ENCODE measurements at regions not wholly inside any gene's neighbourhood (a gene's known extent, or its start where the extent isn't known, plus 50 kb on each side); places are given as distances from the start of the nearest gene placed in this dataset.
"Not testable (repeated sequence)": the region's sequence is repeated elsewhere in the genome, so short reads cannot be mapped to it uniquely, and the experiment has no call there.

DNA sequence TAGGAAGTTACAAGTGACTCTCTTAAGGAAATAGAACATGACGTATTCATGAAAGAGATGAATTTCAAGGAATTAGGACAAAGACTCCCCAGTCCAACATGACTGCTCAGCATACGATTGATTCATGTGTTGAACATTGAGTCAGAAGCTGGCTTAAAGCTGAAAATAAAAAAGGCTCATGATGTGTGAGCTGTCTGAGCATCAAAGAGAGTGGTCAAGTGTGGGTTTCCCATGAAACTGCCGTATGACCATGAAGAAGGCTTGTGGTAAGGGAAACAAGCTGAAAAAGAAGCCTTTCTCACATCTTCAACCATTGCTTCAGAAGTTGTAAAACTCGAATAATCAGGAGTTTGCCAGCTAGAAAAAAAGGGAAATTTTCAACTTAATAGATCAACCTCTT, 201.9 kb upstream of the APCDD1 start:
- Mint-ChIP-seq H3K4me1 (no peaks in the 10 kb centered on the region), H3K4me3 (no peak overlapping the region), H3K27ac (no peak overlapping the region), H3K36me3 (ENCODE audit: low read depth) (no peaks in the 10 kb centered on the region), H3K9me3 (peaks cover 2% of the 10 kb centered on the region), H3K27me3 (no peaks in the 10 kb centered on the region)
- POLR2A ChIA-PET: no interaction called here
- CTCF ChIA-PET: no interaction called here
- DNase-seq: no peak

DNA sequence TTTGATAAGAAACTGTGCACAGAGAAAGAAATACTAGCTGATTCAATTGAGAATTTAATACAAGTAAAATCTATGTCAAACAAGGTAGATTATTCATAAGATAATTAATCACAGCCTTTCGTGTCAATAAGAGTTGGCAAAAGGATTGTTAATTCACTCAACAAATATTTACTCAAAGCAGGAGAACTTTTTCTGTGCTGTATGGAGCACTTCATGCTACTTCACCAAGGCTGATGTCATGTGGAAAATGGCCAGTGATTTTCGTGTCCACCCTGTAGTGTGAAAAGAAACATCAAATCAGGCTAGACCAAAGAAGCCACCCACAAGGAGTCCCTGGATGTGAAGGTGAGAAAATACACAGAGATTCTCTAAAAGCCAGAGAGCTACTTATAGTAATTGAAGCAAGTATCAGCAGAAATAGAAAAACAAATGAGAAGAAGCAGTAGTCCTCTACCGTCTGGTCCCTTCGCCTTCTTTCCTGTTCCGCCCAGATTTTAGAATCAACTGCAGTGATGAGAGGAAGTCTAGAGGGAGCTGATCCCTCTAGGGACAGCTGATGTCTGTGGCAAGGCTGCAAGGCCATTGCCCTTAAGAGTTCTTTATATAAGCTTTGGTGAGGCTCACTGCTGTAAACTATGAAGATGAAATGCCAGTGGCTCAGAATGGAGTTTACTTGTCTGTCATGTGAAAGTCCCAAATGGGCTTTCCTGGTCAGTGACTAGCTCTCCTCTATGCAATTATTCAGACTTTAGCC, 201.3 kb upstream of the APCDD1 start:
- no peak overlapping the region for H3K27ac Mint-ChIP-seq
- no peaks in the 10 kb centered on the region for H3K4me1 Mint-ChIP-seq
- CTCF ChIA-PET: no interaction called here
- no peak overlapping the region for H3K4me3 Mint-ChIP-seq
- POLR2A ChIA-PET: no interaction called here
- no peaks in the 10 kb centered on the region for H3K27me3 Mint-ChIP-seq
- H3K36me3 Mint-ChIP-seq (ENCODE audit: low read depth): no peaks in the 10 kb centered on the region
- peaks cover 2% of the 10 kb centered on the region for H3K9me3 Mint-ChIP-seq
- no peak for DNase-seq

GRCh38 chr18:10256276-10256675, 198.2 kb upstream of the APCDD1 start:
- POLR2A ChIA-PET; DNase-seq; CTCF ChIA-PET; H3K4me3 Mint-ChIP-seq; H3K9me3 Mint-ChIP-seq; H3K27ac Mint-ChIP-seq; H3K27me3 Mint-ChIP-seq; H3K36me3 Mint-ChIP-seq (ENCODE audit: low read depth); H3K4me1 Mint-ChIP-seq: not testable (repeated sequence)

DNA sequence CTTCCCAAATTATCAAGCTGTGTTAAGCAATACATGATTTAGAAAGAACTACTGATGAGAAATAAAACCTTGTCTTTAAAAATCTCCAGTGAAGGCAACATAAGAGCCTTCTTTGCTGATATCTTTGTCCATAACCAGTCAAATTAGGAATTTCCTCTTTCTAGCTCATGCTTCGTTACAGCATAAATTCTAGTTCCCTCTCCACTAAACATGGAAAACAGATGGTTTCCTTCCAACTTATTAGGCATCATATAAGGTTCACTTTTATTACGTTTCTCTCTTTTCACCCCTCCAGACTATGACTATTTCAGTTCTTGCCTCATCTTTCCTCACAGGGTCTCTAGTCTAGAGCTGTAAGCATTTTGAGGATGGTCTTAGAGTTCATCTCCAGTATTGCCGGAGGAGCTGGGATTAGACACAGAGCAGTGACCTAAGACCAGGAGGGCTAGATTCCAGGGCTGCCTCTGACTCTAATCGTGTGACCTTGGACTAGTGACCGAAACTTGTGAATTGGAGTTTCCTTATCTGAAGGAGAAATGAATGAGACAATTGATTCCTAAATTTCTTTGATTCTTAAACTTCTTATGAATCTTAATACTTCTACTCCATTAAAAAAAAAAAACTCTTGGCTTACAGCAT, 195.5 kb upstream of the APCDD1 start:
- no peaks in the 10 kb centered on the region for H3K4me1 Mint-ChIP-seq
- no peak overlapping the region for H3K27ac Mint-ChIP-seq
- CTCF ChIA-PET: no interaction called here
- no peak overlapping the region for H3K4me3 Mint-ChIP-seq
- no peak for DNase-seq
- POLR2A ChIA-PET: no interaction called here
- H3K9me3 Mint-ChIP-seq: peaks cover 2% of the 10 kb centered on the region
- no peaks in the 10 kb centered on the region for H3K36me3 Mint-ChIP-seq (ENCODE audit: low read depth)
- H3K27me3 Mint-ChIP-seq: no peaks in the 10 kb centered on the region

- Mint-ChIP-seq H3K27ac (no peak overlapping the region), H3K9me3 (peaks cover 2% of the 10 kb centered on the region), H3K36me3 (ENCODE audit: low read depth) (no peaks in the 10 kb centered on the region), H3K27me3 (no peaks in the 10 kb centered on the region), H3K4me1 (no peaks in the 10 kb centered on the region), H3K4me3 (no peak overlapping the region)
- CTCF ChIA-PET: no interaction called here
- POLR2A ChIA-PET: interaction anchor here (0.6 kb wide), 1 partner anchor 1211 kb away, joined by 4 read pairs; no protein-coding TSS in a partner anchor
- no peak for DNase-seq
Observed at GRCh38 chr18:10259901-10260300, 194.5 kb upstream of the APCDD1 start.

DNA sequence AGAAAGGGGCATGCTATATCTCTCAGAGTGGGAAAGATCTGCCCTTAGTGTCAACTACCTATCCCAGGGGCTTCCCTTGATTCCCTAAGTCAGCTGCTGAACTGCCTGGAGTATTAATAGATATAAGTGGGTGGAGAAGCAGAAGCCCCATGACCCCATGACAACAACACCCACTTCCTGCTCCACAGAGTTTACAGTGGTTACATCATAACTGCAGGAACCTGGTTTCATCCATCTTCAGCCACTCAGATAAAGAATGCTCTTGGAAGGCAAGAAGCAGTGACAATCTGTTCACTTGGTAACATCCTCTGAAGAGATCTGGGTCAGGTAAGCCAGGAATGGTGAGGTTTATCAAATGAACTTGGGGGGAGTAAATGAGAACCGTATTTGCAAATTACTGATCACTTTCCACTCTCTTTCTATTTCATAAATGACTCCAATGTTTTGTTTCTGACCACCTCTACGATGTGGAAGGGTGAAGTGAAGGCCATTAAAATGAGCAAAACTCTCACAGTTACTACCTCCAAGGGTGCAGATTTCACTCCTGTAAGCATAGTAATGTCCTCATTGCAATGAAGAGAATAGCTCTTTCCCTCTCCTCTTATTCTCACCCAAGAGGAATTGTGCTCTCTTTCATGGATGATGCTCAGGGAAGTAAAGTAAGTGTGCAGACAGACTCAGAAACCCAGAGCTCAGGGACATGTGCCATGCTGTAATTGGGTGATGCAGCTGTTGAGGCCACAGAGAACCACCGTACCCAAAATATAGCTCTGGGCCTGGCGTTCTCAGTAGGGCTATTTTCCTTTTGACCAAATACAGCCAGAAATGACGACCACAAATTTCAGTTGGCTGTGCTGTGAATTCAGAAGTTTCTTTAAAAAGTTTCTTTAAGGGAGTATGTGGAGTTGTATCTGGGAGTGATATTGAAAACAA, 192.8 kb upstream of the APCDD1 start:
- Mint-ChIP-seq H3K4me3 (no peak overlapping the region), H3K27me3 (no peaks in the 10 kb centered on the region), H3K9me3 (peaks cover 2% of the 10 kb centered on the region), H3K4me1 (no peaks in the 10 kb centered on the region), H3K27ac (no peak overlapping the region), H3K36me3 (ENCODE audit: low read depth) (no peaks in the 10 kb centered on the region)
- DNase-seq: no peak
- ChIA-PET POLR2A (no interaction called here), CTCF (no interaction called here)

DNA sequence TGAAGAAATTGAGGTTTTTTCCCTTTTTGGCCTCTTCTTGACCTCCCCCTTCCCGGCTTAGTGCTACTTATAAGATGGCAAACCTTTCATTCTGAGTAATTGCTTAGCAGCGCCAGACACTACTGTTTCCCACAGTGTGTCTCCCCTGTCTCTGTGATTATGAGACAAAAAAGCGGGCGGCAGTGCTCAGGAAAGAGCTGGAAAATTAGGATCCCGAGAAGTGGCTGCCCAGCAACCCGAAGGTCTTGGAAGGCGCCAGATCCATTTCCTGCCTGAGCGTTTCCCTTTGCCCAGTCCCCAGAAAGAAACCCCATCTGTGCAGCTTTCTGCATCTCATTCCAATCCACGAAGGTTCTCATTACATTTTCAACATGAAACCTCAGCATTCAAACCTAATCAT, 191.9 kb upstream of the APCDD1 start:
- no peak for DNase-seq
- H3K27me3 Mint-ChIP-seq: no peaks in the 10 kb centered on the region
- H3K36me3 Mint-ChIP-seq (ENCODE audit: low read depth): no peaks in the 10 kb centered on the region
- H3K4me3 Mint-ChIP-seq: no peak overlapping the region
- no peaks in the 10 kb centered on the region for H3K4me1 Mint-ChIP-seq
- POLR2A ChIA-PET: no interaction called here
- H3K27ac Mint-ChIP-seq: no peak overlapping the region
- CTCF ChIA-PET: no interaction called here
- no peaks in the 10 kb centered on the region for H3K9me3 Mint-ChIP-seq

- H3K27me3 Mint-ChIP-seq: no peaks in the 10 kb centered on the region
- CTCF ChIA-PET: no interaction called here
- no peak for DNase-seq
- H3K4me3 Mint-ChIP-seq: no peak overlapping the region
- H3K4me1 Mint-ChIP-seq: no peaks in the 10 kb centered on the region
- no peaks in the 10 kb centered on the region for H3K36me3 Mint-ChIP-seq (ENCODE audit: low read depth)
- H3K27ac Mint-ChIP-seq: no peak overlapping the region
- POLR2A ChIA-PET: no interaction called here
- no peaks in the 10 kb centered on the region for H3K9me3 Mint-ChIP-seq
Observed at GRCh38 chr18:10264260-10264659, 190.2 kb upstream of the APCDD1 start.

- H3K27ac Mint-ChIP-seq: no peak overlapping the region
- POLR2A ChIA-PET: no interaction called here
- H3K4me1 Mint-ChIP-seq: no peaks in the 10 kb centered on the region
- no peaks in the 10 kb centered on the region for H3K36me3 Mint-ChIP-seq (ENCODE audit: low read depth)
- no peak overlapping the region for H3K4me3 Mint-ChIP-seq
- CTCF ChIA-PET: no interaction called here
- DNase-seq: no peak
- no peaks in the 10 kb centered on the region for H3K27me3 Mint-ChIP-seq
- H3K9me3 Mint-ChIP-seq: no peaks in the 10 kb centered on the region
Observed at GRCh38 chr18:10265560-10266333, 188.7 kb upstream of the APCDD1 start.

GRCh38 chr18:10266334-10266590, 188.2 kb upstream of the APCDD1 start:
- H3K27me3 Mint-ChIP-seq: no peaks in the 10 kb centered on the region
- ChIA-PET CTCF (no interaction called here), POLR2A (no interaction called here)
- no peaks in the 10 kb centered on the region for H3K4me1 Mint-ChIP-seq
- H3K36me3 Mint-ChIP-seq (ENCODE audit: low read depth): no peaks in the 10 kb centered on the region
- H3K9me3 Mint-ChIP-seq: no peaks in the 10 kb centered on the region
- no peak for DNase-seq
- no peak overlapping the region for H3K27ac Mint-ChIP-seq
- H3K4me3 Mint-ChIP-seq: no peak overlapping the region

GRCh38 chr18:10269261-10269660, 185.2 kb upstream of the APCDD1 start:
- no peaks in the 10 kb centered on the region for H3K4me1 Mint-ChIP-seq
- H3K4me3 Mint-ChIP-seq: no peak overlapping the region
- H3K27ac Mint-ChIP-seq: no peak overlapping the region
- H3K9me3 Mint-ChIP-seq: no peaks in the 10 kb centered on the region
- POLR2A ChIA-PET: no interaction called here
- CTCF ChIA-PET: no interaction called here
- no peak for DNase-seq
- H3K27me3 Mint-ChIP-seq: no peaks in the 10 kb centered on the region
- H3K36me3 Mint-ChIP-seq (ENCODE audit: low read depth): no peaks in the 10 kb centered on the region

DNA sequence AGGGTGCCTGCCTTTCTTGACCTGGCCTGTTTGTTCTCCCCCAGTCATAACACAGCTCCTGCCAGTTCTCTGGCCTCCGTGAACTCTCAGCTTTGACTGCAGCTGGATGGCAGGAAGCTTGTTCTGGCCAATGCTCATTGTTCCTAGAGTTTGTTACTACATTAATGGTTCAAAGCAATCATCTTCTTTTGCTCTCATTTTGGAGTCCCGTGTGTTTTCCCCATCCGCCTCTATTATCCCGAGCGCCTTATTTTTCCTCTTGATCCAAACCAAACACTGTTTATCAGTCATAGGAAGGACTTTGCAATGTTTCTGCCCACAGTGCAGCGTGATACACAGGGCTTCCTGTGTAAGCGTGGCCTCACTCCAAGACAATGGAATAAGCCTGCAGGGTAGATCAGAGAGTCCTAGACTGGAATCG, 184.3 kb upstream of the APCDD1 start:
- no peak for DNase-seq
- Mint-ChIP-seq H3K36me3 (ENCODE audit: low read depth) (no peaks in the 10 kb centered on the region), H3K4me3 (no peak overlapping the region), H3K4me1 (no peaks in the 10 kb centered on the region), H3K9me3 (no peaks in the 10 kb centered on the region), H3K27me3 (no peaks in the 10 kb centered on the region), H3K27ac (no peak overlapping the region)
- ChIA-PET POLR2A (no interaction called here), CTCF (no interaction called here)

- ChIA-PET POLR2A (no interaction called here), CTCF (no interaction called here)
- no peak for DNase-seq
- no peak overlapping the region for H3K4me3 Mint-ChIP-seq
- no peaks in the 10 kb centered on the region for H3K4me1 Mint-ChIP-seq
- no peaks in the 10 kb centered on the region for H3K36me3 Mint-ChIP-seq (ENCODE audit: low read depth)
- no peaks in the 10 kb centered on the region for H3K9me3 Mint-ChIP-seq
- no peaks in the 10 kb centered on the region for H3K27me3 Mint-ChIP-seq
- no peak overlapping the region for H3K27ac Mint-ChIP-seq
Observed at GRCh38 chr18:10271481-10271880, 183.0 kb upstream of the APCDD1 start.
